Fibroblast of lung (primary cell): ENCODE measurements at regions not wholly inside any gene's neighbourhood (a gene's known extent, or its start where the extent isn't known, plus 50 kb on each side); places are given as distances from the start of the nearest gene placed in this dataset.

Source experiments
- CTCF ChIP-seq, 2 donors: IDR thresholded peaks in 1 of 2; conservative IDR thresholded peaks in 1 of 2; 1 replicate in 1 of 2; 2 replicates in 1 of 2; pipeline ENCODE4 v1.5.1; 2011 to 2012; ENCODE audit warnings: low read length in 2 of 2, control low read depth in 1 of 2, inconsistent platforms in 1 of 2, low read depth in 1 of 2, mild to moderate bottlenecking in 1 of 2
- EZH2 ChIP-seq: IDR thresholded peaks from 2 replicates; pipeline ENCODE4 v1.5.1; 2012; ENCODE audit warnings: low read length, control low read depth, mild to moderate bottlenecking; ENCODE audit errors: missing control alignments

DNA sequence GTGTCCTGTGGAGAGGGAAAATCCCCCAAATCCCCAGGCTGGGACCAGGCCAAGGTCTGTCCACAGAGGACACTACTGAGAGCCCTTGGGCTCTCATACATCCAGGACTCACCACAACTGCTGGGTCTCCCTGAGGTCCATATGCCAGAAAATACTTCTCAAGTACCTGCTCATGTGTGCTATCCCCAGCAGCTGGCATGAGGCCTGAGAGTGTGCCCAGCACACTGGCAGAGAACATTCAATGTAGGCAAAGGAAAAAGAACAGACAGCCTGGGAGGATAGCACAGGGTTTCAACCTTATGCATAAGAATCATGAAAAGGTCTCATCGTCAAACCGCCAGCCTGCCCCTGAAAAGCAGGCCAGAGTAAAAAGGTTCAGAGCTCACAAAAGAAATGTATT lies 154.1 kb upstream of the TAS2R1 start:
- TF ChIP-seq CTCF (conservative IDR thresholded peaks at IDR 0.05 in 1 of 2, IDR thresholded peaks at IDR 0.05 in 1 of 2; ENCODE audit: low read depth in 1 of 2, low read length in 2 of 2) (no peak), EZH2 (no peak)
